ENCODE measurements at regions not wholly inside any gene's neighbourhood (a gene's known extent, or its start where the extent isn't known, plus 50 kb on each side); places are given as distances from the start of the nearest gene placed in this dataset.

- no peak for TF ChIP-seq ARNT (IDR thresholded peaks at IDR 0.05)
- TF ChIP-seq, protein P1, sequence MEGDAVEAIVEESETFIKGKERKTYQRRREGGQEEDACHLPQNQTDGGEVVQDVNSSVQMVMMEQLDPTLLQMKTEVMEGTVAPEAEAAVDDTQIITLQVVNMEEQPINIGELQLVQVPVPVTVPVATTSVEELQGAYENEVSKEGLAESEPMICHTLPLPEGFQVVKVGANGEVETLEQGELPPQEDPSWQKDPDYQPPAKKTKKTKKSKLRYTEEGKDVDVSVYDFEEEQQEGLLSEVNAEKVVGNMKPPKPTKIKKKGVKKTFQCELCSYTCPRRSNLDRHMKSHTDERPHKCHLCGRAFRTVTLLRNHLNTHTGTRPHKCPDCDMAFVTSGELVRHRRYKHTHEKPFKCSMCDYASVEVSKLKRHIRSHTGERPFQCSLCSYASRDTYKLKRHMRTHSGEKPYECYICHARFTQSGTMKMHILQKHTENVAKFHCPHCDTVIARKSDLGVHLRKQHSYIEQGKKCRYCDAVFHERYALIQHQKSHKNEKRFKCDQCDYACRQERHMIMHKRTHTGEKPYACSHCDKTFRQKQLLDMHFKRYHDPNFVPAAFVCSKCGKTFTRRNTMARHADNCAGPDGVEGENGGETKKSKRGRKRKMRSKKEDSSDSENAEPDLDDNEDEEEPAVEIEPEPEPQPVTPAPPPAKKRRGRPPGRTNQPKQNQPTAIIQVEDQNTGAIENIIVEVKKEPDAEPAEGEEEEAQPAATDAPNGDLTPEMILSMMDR (CRISPR knock-in tag; IDR thresholded peaks at IDR 0.05): no peak
- no peak for TF ChIP-seq TARDBP (CRISPR knock-in tag; IDR thresholded peaks at IDR 0.05)
- TF ChIP-seq, protein P2, sequence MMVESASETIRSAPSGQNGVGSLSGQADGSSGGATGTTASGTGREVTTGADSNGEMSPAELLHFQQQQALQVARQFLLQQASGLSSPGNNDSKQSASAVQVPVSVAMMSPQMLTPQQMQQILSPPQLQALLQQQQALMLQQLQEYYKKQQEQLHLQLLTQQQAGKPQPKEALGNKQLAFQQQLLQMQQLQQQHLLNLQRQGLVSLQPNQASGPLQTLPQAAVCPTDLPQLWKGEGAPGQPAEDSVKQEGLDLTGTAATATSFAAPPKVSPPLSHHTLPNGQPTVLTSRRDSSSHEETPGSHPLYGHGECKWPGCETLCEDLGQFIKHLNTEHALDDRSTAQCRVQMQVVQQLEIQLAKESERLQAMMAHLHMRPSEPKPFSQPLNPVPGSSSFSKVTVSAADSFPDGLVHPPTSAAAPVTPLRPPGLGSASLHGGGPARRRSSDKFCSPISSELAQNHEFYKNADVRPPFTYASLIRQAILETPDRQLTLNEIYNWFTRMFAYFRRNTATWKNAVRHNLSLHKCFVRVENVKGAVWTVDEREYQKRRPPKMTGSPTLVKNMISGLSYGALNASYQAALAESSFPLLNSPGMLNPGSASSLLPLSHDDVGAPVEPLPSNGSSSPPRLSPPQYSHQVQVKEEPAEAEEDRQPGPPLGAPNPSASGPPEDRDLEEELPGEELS (CRISPR knock-in tag; IDR thresholded peaks at IDR 0.05): no peak
- TF ChIP-seq CENPX (CRISPR knock-in tag; IDR thresholded peaks at IDR 0.05): no peak
- no peak for TF ChIP-seq PATZ1 (CRISPR knock-in tag; IDR thresholded peaks at IDR 0.05)
- no peak for TF ChIP-seq TCF12 (IDR thresholded peaks at IDR 0.05)
- no peak for TF ChIP-seq TCF12 (CRISPR knock-in tag; IDR thresholded peaks at IDR 0.05)
- TF ChIP-seq POLR2A (IDR thresholded peaks at IDR 0.05; ENCODE audit: insufficient read depth in 1 of 2, low read depth in 2 of 2, low read length in 2 of 2): no peak
Observed at GRCh38 chr4:186910385-186910784, 186.7 kb upstream of the FAT1 start.
